H54 (cell line): ENCODE measurements at regions not wholly inside any gene's neighbourhood (a gene's known extent, or its start where the extent isn't known, plus 50 kb on each side); places are given as distances from the start of the nearest gene placed in this dataset.

Source experiments
- DNase-seq: peaks from one replicate; pipeline ENCODE4 v3.0.0; 2011; ENCODE audit warnings: low spot score, mixed read lengths; ENCODE audit not compliant: insufficient read length
- FAIRE-seq: peaks from 3 replicates; lab custom pipeline; 2011; peaks lifted over from hg19 to GRCh38; lab: Jason Lieb, UNC
- POLR2A ChIP-seq: IDR thresholded peaks from 2 replicates; pipeline ENCODE4 v1.6.1; 2011; ENCODE audit warnings: low read depth, mild to moderate bottlenecking, low read length

DNA sequence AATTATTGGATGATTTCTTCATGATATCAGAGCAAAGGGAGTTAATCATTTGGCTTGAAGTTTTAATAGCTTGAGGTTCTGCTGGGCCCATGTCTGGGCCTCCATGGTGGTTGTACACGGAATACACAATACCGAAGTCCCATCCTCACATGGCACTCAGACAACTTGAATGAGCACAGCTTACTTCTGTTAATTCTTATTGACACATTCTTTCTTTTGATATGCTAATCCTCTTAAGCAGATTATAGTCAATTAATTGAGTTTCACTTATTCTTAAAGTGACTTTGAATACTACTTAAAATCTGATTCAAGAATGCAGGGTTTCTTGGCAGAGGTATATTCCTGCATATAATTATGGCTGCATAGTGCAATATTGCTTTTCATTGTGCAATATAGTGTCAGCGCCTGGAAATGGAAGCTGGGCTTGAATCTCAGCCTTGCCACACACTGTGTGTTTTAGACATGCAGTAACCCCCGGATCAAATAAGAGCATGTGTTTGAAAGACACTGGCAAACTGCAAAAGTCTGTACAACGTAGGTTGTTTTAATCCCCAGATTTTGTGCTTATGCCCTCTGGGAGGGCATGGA is 543.5 kb upstream of the ADARB2 start:
- no peak for TF ChIP-seq POLR2A
- DNase-seq = no peak
- FAIRE-seq = no peak

DNA sequence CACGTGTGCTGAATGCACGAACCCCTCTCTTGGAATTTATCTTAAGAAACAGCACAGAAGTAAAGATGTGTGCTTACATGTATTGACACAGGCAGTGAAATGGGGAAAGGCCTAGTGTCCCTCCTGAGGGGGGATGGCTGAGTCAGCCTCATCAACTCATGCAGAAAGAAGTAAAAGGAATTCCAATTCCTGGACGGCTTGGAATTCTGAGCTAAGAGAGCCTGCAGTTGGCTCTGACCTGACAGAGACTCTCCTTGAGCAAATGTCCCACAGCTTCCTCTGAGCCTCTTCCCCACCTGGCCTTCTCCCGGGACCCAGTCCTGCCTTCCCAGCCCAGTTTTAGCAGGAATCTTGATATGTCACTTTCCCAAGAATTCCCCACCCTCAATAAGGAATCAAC is 542.4 kb upstream of the ADARB2 start:
- no peak for FAIRE-seq
- DNase-seq = no peak

DNA sequence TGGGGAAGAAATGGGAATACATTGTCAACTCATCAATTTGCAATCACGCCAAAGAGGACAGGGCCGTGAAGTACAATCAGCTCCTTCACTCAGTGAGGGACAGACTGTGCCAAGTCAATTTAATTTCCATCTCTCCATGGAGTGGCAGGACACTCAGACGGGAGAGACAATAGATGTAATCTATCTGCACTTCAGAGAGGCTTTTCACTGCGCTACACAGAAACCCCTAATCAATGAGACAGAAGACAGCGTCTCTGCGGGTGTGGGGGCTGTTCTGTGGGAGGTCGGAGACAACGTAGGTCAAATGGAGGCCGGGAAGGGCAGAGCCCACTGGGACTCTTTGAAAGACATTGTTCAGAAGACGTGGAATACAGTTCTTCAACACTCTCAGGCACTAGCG is 541.0 kb upstream of the ADARB2 start:
- no peak for TF ChIP-seq POLR2A
- no peak for DNase-seq
- no peak for FAIRE-seq

More for the DNA sequence above, 542.4 kb upstream of the ADARB2 start:
- no peak for TF ChIP-seq POLR2A

DNA sequence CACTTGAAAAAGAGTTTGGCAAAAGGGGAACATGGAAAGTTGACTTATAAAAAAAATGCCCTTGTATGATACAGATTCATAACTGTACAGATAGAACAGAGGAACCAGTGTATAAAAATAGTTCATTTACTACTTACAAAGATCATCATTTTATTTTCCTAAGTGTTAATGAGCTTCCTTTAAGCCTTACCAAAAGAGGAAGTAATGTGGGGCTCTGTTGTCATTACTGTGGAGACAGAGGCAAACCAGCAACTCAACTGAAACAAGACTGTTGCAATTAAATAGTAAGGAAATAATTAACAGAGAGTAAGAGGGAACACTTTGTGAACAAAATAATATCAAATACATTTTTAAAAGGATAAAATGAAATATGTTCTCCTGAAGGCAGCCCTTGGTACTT is 526.2 kb upstream of the ADARB2 start:
- FAIRE-seq = no peak
- no peak for TF ChIP-seq POLR2A
- no peak for DNase-seq

DNA sequence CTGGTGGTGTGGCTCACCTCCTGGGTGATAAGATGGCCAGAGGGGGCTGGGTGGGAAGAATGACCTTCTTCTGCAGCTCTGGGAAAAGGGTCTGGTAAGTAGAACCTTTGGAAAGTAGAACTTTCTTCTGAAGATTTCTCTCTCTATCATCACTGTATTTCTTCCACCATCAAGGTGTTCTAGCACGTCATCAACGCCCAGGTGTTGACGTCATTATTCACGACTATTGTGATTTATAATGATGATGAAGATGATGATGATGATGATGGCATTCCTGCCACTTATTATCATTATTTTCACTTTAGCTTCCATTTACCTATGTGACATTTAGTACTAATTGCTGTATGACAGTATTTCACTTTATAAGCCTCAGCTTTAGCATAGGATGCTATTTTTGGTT is 525.6 kb upstream of the ADARB2 start:
- TF ChIP-seq POLR2A = no peak
- no peak for FAIRE-seq
- DNase-seq = no peak

DNA sequence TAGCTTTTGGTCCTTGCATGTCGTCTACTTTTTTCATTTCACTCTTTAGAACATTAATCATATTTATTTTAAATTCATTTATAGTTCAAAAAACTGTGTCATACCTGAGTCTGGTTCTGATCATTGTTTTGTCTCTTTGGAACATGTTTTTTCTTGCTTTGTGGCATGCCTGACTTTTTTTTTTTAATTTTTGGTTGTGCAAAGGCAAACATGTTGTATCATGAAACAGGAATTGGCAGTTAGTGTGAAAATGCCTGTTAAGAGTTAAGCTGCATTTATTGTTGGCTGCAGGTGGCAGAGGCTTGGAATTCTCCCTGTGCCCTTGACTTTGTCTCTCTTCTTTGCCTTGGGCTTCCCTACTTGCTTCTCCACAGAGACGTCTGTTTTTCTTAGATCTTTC is 525.0 kb upstream of the ADARB2 start:
- DNase-seq = no peak

DNA sequence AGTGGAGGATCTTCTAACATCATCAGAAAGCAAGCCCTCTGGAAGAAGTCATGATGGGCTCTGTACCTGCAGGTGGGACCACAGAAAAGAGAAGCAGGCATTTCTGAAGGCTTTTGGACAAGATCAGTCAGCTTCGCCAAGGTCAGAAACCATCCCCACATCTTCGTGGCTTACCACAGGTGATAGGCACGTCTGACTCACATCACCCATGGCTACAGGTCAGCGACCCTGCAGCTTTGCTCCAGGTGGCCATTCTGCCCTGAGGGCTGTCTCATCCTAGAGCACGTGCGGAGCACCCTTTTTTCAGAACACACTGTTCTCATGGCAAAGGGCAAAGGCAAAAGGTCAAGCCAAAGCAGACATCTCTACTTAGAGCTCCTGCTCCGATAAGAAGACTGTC is 518.9 kb upstream of the ADARB2 start:
- no peak for DNase-seq
- FAIRE-seq = no peak
- TF ChIP-seq POLR2A = no peak

More for the DNA sequence above, 525.0 kb upstream of the ADARB2 start:
- FAIRE-seq = no peak
- TF ChIP-seq POLR2A = no peak

DNA sequence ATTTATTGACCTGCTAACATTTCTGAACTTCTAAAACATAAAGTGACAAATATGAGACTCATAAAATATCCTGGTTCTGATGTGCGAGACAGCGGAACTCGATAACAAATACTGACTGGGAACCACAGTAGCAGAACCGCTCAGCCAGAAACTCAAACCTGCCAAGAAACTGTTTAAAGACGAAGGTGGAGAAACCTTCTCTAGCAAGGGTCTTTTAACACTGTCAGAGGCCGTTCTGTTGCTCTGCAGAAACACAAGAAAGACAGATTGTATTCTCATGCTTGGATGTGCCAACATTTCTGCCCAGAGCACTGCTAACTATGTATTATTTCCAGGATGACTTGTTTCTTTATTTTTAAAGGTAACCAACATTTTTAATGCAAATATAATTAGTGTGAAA is 514.8 kb upstream of the ADARB2 start:
- no peak for DNase-seq
- no peak for TF ChIP-seq POLR2A
- FAIRE-seq = no peak

DNA sequence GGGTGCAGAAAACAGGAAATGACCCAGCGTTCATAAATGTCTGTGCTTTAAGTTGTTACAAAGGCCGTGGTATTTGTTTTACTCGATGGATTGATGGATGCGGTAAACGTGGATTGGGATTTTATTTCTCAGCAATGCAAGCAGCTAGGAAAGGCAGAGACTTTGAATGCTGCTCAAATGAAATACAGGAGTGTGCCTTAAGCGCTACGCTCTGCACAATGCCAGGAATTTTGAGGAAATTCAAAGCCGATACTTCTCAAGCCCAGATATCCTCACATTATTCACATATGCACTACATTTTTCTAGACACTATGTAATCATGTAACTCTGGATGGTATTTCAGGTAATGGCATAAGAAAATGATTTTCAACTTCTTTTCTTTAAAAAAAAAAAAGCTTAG is 514.3 kb upstream of the ADARB2 start:
- no peak for TF ChIP-seq POLR2A
- FAIRE-seq = no peak

DNA sequence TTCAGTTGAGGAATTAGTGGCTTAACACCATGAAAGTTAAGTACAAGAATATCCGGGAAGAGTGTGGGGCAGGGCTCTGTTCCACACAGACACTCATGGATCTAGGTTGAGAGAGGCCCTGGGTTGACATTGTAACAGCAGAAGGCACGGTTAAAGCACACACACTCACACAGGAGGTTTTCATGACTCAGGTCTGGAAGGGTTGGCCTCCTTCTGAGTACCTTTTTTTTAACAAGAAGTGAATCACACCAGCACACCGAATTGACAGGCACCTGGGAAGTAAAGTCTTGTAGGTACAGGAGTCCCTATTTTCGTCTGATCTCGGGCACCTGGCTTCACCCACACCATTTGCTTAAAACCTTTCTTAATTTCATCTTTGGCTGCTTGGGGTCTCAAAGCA is 509.4 kb upstream of the ADARB2 start:
- DNase-seq (no peak), FAIRE-seq (no peak)
- no peak for TF ChIP-seq POLR2A

More for the DNA sequence above, 514.3 kb upstream of the ADARB2 start:
- DNase-seq = no peak

DNA sequence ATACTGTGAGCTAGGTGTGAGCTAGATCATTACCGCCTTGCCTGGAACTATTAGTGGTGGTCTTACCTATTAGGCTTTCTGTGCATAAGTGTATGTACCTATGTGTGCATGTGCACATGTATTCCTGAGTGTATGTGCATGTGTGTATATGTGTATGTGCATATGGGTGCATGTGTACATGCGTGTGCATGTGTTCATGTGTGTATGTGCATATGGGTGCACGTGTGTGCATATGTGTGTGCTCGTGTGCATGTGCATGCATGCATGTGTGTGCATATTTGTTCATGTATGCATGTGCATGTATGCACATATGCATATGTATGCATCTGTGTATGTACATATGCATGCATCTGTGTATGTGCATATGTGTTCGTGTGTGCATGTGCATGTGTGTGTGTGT is 508.3 kb upstream of the ADARB2 start:
- no peak for FAIRE-seq
- no peak for DNase-seq
- no peak for TF ChIP-seq POLR2A

DNA sequence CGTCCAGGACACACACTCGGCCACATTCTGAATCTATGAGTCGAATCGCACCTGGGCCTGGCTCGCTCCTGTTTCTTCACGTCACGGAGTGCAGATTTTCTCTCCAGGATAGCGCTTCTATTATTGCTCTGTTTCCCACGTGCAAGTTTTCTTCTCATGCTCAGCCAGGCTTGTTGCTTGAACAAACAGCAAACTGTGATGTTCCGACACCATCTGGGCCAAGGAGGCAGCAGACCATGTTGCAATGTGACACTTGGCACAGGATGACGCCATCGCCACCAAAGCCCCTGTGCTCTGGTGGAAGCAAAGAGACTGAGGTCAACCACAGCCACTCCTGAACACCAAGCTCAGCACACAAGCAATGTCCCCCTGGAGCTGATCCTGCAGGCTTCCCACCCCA is 507.1 kb upstream of the ADARB2 start:
- no peak for DNase-seq
- FAIRE-seq = no peak
- TF ChIP-seq POLR2A = no peak

DNA sequence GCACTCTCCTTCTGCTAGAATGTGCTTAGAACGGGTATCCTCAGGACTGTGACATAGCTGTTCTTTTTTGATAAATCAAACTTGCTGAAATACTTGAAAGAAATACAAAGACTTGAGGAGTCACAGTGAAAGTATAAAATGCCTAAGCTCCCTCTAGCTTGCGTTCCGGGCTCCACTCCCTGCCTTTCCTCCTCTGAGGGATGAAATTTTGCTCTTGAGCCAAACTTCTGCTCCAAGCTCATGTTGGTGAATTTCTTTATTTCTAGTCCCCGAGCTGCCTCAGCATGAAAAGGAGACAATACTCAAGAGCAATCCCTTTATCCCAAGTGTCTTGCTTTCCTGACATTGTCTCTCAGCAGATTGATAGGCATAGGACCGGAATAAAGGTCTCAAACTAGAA is 499.6 kb upstream of the ADARB2 start:
- DNase-seq (no peak), FAIRE-seq (no peak)
- TF ChIP-seq POLR2A = no peak

DNA sequence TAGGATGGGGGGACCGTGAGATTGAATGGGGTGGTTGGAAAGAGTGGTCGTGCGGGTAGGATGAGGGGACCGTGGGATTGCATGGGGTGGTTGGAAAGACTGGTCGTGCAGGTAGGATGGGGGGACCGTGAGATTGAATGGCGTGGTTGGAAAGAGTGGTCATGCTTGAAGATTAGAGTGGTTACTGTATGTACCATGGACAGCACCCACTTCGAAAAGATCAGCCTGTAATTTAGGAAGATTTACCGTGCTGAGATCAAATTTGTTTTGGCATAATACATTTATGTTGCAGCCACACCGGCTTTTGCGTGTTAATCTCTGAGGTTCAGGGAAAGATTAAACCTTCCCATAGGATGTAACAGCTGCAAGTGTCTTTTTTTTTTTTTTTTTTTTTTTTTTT is 495.2 kb upstream of the ADARB2 start:
- DNase-seq (no peak), FAIRE-seq (no peak)
- no peak for TF ChIP-seq POLR2A

DNA sequence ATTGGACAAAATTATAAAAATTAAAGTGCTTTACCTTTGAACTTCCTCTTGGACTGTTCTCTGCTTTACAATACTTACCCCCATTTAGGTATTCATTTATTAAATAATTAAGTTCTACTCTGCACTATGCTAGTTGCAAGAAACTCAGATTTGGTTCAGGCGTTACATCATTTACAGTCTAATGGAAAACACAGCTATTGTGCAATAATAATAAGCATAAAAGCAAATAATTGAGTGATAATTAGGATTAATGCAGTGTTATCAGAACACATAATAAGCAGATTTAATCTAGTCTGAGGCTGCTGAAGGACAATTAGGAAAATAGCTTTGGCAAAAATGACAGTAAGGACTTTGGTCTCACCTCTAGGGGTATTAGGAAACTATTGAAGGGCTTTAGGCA is 493.2 kb upstream of the ADARB2 start:
- no peak for DNase-seq
- no peak for FAIRE-seq
- TF ChIP-seq POLR2A = no peak
